HG03103 (cell line): ENCODE measurements at regions not wholly inside any gene's neighbourhood (a gene's known extent, or its start where the extent isn't known, plus 50 kb on each side); places are given as distances from the start of the nearest gene placed in this dataset.
"Not testable (repeated sequence)": the region's sequence is repeated elsewhere in the genome, so short reads cannot be mapped to it uniquely, and the experiment has no call there.

Experiments
- ATAC-seq: cut with Tn5 transposase; IDR thresholded peaks from one replicate; pipeline ENCODE4 v1.9.1; 2021; ENCODE audit warnings: low read depth; ENCODE audit not compliant: unreplicated experiment

GRCh38 chr1:157274698-157275534 lies 136.7 kb upstream of the ETV3 start:
- no peak for ATAC-seq

GRCh38 chr1:157272729-157273524 lies 134.7 kb upstream of the ETV3 start:
- ATAC-seq = no peak

DNA sequence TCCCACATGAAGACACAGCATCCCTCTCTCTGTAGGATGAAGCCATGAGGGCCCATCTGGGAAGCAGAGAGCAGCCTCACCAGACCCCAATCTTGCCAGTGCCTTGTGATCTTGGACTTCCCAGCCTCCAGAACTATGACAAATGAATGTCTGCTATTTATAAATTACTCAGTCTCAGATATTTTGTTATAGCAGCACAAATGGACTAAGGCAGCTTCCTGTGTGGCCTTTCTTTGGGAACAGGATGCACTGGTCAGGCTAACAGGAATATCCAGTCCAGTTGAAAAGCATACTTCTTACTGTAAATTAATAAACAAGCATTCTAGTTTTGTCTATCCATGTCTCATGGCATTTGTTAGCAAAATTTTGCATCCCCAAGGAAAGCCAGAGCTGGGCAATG lies 134.1 kb upstream of the ETV3 start:
- ATAC-seq = no peak

- no peak for ATAC-seq
These were observed 132.6 kb upstream of the ETV3 start for GRCh38 chr1:157270705-157271274.

DNA sequence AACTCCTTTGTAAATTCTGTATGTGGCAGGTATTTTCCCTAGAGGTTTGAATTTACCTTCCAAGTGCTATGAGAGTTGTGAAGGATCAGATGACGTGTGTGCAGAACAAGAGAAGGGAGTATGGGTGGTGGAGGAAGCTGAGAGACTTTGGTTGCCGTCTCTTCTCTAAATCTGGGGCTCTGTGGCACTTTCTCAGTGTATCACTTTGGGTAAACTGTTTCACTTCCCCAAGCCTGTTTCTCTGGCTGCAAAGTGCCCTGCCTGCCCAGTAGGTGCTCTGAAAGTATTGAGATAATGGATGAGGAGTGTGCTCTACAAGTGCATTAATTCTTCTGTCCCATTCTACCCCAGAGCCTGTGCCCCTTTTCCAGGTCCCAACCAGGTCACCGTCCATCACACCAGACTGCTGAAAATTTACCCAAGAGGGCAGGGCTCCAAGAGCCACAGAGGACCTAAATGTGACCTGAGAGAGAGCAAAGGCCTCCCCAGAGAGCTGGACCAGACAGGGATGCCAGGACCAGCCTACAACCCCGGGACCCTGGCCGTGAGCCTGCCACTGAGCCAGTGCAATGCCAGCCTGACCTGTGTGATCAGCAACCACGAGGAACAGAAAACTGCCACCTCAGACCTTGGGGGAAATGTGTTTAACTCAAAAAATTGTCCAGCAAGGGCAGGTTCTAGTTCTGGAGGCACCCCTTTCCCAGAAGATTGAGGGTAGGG lies 131.6 kb upstream of the ETV3 start:
- ATAC-seq = peak; percentile 68

- no peak for ATAC-seq
These were observed 124.7 kb upstream of the ETV3 start for GRCh38 chr1:157262891-157263290.

DNA sequence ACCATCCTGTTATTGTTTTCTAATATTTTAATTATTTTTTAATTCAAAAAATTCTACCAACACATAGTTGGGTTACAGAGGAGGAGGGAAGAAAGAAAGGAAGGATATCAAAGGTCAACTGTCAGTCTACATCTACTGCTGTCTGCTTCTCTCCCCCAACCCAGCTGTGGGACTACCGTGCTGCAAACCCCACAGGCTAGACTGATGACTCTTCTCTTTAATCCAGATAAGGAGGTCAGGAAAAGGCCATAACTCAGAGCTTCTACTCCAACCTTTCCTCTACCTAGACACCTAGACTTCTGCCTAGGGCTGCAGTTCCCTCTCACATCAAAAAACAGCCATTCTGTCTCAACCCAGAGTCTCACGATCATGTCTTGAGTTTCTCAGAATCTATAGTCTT lies 124.2 kb upstream of the ETV3 start:
- no peak for ATAC-seq

- ATAC-seq = not testable (repeated sequence)
These were observed 117.7 kb upstream of the ETV3 start for GRCh38 chr1:157255891-157256290.

DNA sequence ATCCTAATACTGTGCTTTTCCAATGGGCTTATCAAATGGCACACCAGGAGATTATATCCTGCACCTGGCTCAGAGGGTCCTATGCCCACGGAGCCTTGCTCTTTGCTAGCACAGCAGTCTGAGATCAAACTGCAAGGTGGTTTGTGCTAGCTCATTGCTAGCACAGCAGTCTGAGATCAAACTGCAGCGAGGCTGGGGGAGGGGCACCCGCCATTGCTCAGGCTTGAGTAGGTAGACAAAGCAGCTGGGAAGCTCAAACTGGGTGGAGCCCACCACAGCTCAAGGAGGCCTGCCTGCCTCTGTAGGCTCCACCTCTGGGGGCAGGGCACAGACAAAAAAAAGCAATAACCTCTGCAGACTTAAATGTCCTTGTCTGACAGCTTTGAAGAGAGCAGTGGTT lies 116.0 kb upstream of the ETV3 start:
- ATAC-seq = not testable (repeated sequence)

DNA sequence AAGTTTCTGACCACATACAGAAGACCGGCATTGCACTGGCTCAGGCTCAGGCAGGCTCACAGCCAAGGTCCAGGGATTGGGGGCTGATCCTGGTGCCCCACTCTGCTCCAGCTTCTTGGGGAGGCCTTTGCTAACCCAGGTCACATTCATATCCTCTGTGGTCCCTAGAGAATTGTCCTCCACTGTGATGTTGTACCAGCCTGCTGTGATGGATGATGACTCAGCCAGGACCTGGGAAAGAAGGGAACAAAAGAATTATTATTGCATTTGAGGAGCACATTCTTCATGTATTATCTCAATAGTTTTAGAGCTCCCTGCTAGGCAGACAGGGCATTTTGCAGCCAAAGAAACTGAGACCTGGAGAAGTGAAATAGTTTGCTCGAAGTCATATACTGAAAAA lies 114.3 kb upstream of the ETV3 start:
- no peak for ATAC-seq

GRCh38 chr1:157249739-157250138 lies 111.5 kb upstream of the ETV3 start:
- ATAC-seq = no peak

DNA sequence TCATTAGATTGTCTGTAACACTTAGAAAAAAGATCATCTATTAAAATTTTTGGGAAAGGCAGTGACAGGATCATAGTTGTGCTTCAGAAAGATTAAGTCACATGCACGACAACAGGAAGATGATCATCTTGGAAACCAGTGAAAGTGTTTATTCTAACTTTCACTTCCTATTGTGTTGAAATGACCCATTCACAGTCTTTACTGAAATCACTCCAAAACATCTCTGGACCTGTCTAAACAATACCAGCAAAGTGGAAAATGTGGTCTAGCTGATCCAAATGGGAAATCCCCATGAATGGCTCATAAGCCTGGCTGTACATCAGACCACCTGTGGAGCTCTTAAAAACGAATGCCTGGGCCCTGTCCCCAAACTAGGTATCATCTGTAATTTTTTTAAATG lies 111.1 kb upstream of the ETV3 start:
- ATAC-seq = no peak

DNA sequence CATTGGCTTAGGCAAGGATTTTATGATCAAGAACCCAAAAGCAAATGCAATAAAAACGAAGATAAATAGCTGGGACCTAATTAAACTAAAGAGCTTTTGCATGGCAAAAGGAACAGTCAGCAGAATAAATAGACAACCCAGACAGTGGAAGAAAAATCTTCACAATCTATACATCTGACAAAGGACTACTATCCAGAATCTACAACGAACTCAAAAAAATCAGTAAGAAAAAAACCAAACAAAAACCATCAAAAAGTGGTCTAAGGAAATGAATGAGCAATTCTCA lies 109.5 kb upstream of the ETV3 start:
- not testable (repeated sequence) for ATAC-seq

DNA sequence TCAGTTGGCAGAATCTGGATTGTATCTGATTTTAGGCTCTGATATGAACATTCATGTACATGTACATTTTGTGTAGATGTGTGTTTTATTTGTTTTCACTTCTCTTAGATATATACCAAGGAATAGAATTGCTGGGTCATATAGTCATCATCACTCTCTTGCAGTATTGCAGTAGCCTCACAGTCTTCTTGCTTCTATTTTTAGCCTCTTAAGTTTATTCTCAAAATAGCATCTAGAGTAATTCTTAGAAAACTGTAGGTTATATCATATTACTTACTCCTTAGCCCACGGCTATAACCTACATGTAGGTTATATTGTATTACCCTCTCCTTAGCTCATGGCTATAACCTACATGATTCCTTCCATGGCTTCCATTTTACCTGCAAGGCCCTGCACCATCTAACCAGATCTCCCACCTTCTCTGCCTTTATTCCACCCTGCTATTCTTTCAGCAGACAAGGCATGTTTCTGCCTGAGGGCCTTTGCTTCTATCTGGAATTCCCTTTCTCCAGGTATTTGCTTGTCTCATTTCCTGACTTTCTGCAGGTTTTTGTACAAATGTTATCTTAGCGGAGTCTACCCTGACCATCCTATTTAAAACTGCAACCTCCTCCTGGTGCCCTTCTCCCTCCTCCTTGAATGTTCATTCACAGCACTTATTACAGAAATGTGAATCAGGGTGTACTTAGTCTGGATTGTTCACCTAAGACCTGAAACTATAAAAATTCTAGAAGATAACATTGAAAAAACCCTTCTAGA lies 109.0 kb upstream of the ETV3 start:
- ATAC-seq = no peak

DNA sequence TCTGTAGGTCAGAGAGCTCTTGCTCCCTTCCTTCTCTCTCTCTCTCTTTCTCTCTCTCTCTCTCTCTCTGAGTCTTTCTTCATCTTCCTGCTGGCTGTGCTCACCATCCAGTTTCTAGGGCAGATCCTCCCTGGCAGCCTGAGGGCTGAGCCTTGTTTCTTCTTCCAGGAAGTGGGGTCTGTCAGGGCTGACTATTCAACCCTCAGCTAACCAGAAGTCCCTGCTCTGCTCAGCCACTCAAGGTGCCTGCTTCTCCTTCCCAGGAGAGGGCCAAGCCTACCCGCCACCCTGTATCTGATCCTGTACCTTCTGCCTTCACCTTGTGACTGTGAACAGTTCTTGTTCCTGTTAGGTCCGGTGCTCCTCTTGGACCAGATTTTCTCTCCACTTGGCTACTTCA lies 107.6 kb upstream of the ETV3 start:
- ATAC-seq = no peak

- ATAC-seq = no peak
These were observed 103.0 kb upstream of the ETV3 start for GRCh38 chr1:157241185-157241538.

DNA sequence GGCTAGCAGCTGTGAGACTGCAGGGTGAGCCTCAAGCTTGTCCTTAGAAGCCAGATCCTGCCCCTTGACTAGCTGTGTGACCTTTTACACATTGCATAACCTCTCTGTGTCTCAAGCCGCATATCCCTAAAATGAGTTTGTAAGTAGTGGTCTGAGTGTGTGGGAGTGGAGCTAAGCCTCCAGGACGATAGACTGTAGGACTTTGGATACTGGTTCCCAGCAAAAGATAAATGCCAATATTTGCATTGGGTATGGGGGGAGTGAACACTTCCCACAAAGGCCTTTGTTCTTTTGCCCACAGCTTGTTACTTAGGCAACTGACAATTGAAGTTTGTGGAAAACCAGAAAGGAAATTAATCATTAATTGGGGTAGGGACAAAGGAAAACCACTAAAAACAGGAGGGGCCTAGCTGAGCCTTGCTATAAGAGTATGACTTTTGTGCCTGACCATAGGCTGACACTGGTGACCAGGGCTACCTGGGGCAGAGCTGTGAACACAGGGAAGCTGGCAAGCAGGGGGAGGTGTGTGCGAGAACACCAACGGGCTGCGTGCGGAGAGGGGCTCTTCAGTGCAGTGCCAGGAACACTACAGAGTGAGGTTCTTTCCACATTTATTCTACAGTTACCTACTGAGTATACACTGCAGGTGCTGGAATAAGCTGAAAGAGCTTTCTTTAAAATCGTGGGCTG lies 102.4 kb upstream of the ETV3 start:
- ATAC-seq = no peak

DNA sequence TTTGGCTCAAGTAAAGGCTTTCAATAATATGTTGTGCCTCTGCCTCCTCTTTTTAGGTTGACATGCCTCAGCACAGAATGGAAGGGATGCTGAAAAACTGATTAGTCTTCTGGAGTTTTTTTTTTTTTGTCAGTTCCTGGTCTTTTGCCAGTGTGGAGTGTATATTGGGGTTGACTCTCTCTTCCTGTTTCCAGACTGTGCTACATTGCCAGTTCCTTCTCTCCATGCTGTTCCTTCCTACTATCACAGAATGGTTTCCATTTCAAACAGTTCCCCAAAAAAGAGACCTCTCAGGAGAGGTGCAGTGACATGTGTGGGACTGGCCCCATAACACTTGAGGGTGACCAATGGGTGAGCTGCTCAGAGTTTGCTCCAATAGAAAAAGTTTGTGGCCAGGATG lies 101.7 kb upstream of the ETV3 start:
- no peak for ATAC-seq

DNA sequence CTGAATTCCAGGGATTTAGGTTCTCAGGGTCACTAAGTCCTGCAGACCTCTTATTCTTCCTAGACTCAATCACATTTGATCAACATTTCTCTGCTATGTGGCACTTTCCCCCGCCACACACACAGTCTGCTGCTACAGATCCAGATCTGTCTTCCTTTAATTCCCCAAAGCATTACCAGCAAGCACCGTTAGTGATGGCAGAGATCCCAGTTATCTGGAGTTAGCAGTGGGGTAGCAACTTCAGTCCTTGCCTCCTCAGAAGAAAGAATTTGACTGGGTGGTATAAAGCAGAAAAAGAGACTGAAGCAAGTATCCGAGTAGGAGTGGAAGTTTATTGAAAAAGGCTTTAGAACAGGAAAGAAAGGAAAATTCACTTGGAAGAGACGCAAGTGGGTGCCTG lies 100.4 kb upstream of the ETV3 start:
- ATAC-seq = no peak

GRCh38 chr1:157237981-157238380 lies 99.8 kb upstream of the ETV3 start:
- no peak for ATAC-seq
